GM12878 (cell line): ENCODE measurements at regions not wholly inside any gene's neighbourhood (a gene's known extent, or its start where the extent isn't known, plus 50 kb on each side); places are given as distances from the start of the nearest gene placed in this dataset.

Source experiments
- ATAC-seq: fragments of 200-7000 bp; cut with Tn5 transposase; 3 replicates; pipeline ENCODE4 v1.9.1; 2020; ENCODE audit warnings: mild to moderate bottlenecking, moderate library complexity
- BruUV-seq: library from RNA; stranded (reverse); fragments of 400-500 nt; replicated peaks from 2 replicates; lab custom pipeline; 2021; lab: Mats Ljungman, UMichigan
- CTCF ChIA-PET: fragments of 300-600 bp; sonication (Branson Sonifier 250); formaldehyde crosslinking; extraction: SDS; loops from one replicate; lab custom pipeline; 2021; ENCODE audit warnings: inconsistent platforms; lab: Yijun Ruan, JAX
- POLR2A ChIA-PET: fragments of 350-600 bp; formaldehyde crosslinking; extraction: SDS; loops from one replicate; lab custom pipeline; 2021; ENCODE audit warnings: inconsistent platforms; lab: Charles Lee
- RAD21 ChIA-PET: fragments of 300-600 bp; sonication (Branson Sonifier 250); formaldehyde crosslinking; loops from one replicate; lab custom pipeline; 2023; ENCODE audit warnings: antibody characterized with exemption; ENCODE audit not compliant: unreplicated experiment; lab: Charles Lee
- SMC1A ChIA-PET: fragments of 300-600 bp; sonication (Branson Sonifier 250); formaldehyde crosslinking; loops from one replicate; lab custom pipeline; 2023; ENCODE audit not compliant: unreplicated experiment, uncharacterized antibody; lab: Charles Lee
- DNase-seq: peaks from one replicate; pipeline ENCODE4 v3.0.0-alpha.2; 2011; ENCODE audit warnings: low read depth, low spot score
- FAIRE-seq: peaks from 3 replicates; lab custom pipeline; 2011; peaks lifted over from hg19 to GRCh38; lab: Jason Lieb, UNC
- H2AFZ ChIP-seq: 2 replicates; pipeline ENCODE4 v1.6.0; 2011; ENCODE audit warnings: low read depth, low read length, control low read depth; ENCODE audit not compliant: control insufficient read depth
- H3K27ac ChIP-seq: 2 replicates; pipeline ENCODE4 v1.5.1; 2011; ENCODE audit warnings: control low read depth; ENCODE audit not compliant: control insufficient read depth, insufficient read depth
- H3K27me3 ChIP-seq, 2 experiments: replicated peaks in 1 of 2; 2 replicates each; pipeline versions ENCODE4 v1.6.0 to v1.6.1; 2011; ENCODE audit warnings: low read length in 1 of 2; ENCODE audit not compliant: control insufficient read depth in 2 of 2, insufficient read depth in 2 of 2
- H3K36me3 ChIP-seq, 2 experiments: 2 replicates each; pipeline ENCODE4 v1.5.1; 2011; ENCODE audit warnings: low read length in 1 of 2; ENCODE audit not compliant: control insufficient read depth in 2 of 2, insufficient read depth in 2 of 2
- H3K4me1 ChIP-seq: 2 replicates; pipeline ENCODE4 v1.6.1; 2011; ENCODE audit warnings: mild to moderate bottlenecking, low read length, moderate library complexity, mixed read lengths; ENCODE audit not compliant: control insufficient read depth, insufficient read depth
- H3K4me2 ChIP-seq: 2 replicates; pipeline ENCODE4 v1.6.0; 2011; ENCODE audit warnings: control low read depth; ENCODE audit not compliant: control insufficient read depth, insufficient read depth
- H3K4me3 ChIP-seq: fragments of 200-600 bp; sonication (generic); 2 replicates; pipeline ENCODE4 v1.5.1; 2016
- H3K79me2 ChIP-seq: 2 replicates; pipeline ENCODE4 v1.6.0; 2011; ENCODE audit warnings: low read length; ENCODE audit not compliant: control insufficient read depth, insufficient read depth
- H3K9ac ChIP-seq: 2 replicates; pipeline ENCODE4 v1.8.0; 2011; ENCODE audit warnings: low read length, control low read depth, mixed read lengths; ENCODE audit not compliant: control insufficient read depth, insufficient read depth
- H3K9me3 ChIP-seq: replicated peaks from 3 replicates; pipeline ENCODE4 v1.5.1; 2011; ENCODE audit warnings: mild to moderate bottlenecking, low read length; ENCODE audit not compliant: control insufficient read depth, insufficient read depth
- H4K20me1 ChIP-seq: 2 replicates; pipeline ENCODE4 v1.6.0; 2011; ENCODE audit not compliant: control insufficient read depth, insufficient read depth
- CHD2 ChIP-seq: IDR thresholded peaks from 2 replicates; pipeline ENCODE4 v1.6.1; 2011; ENCODE audit warnings: low read depth, low read length, improper control_type of control experiment, borderline replicate concordance
- CREB1 ChIP-seq: IDR thresholded peaks from 2 replicates; pipeline ENCODE4 v1.6.1; 2012; ENCODE audit warnings: low read depth, mild to moderate bottlenecking, inconsistent platforms
- EED ChIP-seq: sonication (generic); IDR thresholded peaks from 2 replicates; pipeline ENCODE4 v1.6.1; 2016; ENCODE audit warnings: antibody characterized with exemption, low read depth
- RUNX3 ChIP-seq: IDR thresholded peaks from 2 replicates; pipeline ENCODE4 v1.6.1; 2012; ENCODE audit warnings: low read length, inconsistent platforms
- SKIL ChIP-seq: fragments of 450-650 bp; IDR thresholded peaks from 2 replicates; pipeline ENCODE4 v1.6.1; 2017; ENCODE audit warnings: mild to moderate bottlenecking, low read depth, inconsistent platforms; ENCODE audit not compliant: poor library complexity, severe bottlenecking
- USF1 ChIP-seq: IDR thresholded peaks from 2 replicates; pipeline ENCODE4 v1.6.1; 2011; ENCODE audit warnings: borderline replicate concordance, low read depth, mild to moderate bottlenecking, moderate library complexity, mixed read lengths, low read length; ENCODE audit not compliant: insufficient read depth; ENCODE audit errors: extremely low read length
- WGBS: methylation state at CpG from one replicate; pipeline ENCODE4 v1.1.6; 2016; ENCODE audit warnings: low lambda C conversion rate; ENCODE audit not compliant: insufficient replicate concordance, insufficient coverage; ENCODE audit errors: missing lambda C conversion rate; 5-methylcytosine and 5-hydroxymethylcytosine counted together
- in situ Hi-C: fragments of 300-500 bp; cut with MboI; formaldehyde crosslinking; loops from 9 replicates; pipeline ENCODE4 v1.14.3; 2018; ENCODE audit warnings: mixed read lengths
- intact Hi-C: fragments of 100-400 bp; cut with micrococcal nuclease; formaldehyde crosslinking; loops from one replicate; pipeline ENCODE4 v1.14.2; 2022; ENCODE audit not compliant: unreplicated experiment

GRCh38 chr5:28165096-28165495, 1126.7 kb upstream of the CDH9 start:
- Histone ChIP-seq H3K4me3 (no peak overlapping the region), H3K27ac (no peak overlapping the region), H3K4me1 (no peaks in the 10 kb centered on the region), H3K9ac (no peak overlapping the region), H3K27me3 (no peaks in the 10 kb centered on the region), H3K9me3 (no peaks in the 10 kb centered on the region), H4K20me1 (no peaks in the 10 kb centered on the region), H3K4me2 (no peak overlapping the region), H2AFZ (no peak overlapping the region), H3K36me3 (no peaks in the 10 kb centered on the region), H3K79me2 (no peaks in the 10 kb centered on the region)
- intact Hi-C loops, result no loop called here
- CTCF ChIA-PET, result interaction anchor here (1.3 kb wide), 1 partner anchor 22 kb away, joined by 3 read pairs; no protein-coding TSS in a partner anchor
- SMC1A ChIA-PET, result interaction anchor here (1.0 kb wide), 1 partner anchor 25 kb away, joined by 3 read pairs; no protein-coding TSS in a partner anchor
- DNase-seq (no peak), FAIRE-seq (no peak), ATAC-seq (no peak)
- POLR2A ChIA-PET, result no interaction called here
- in situ Hi-C loops, result no loop called here
- RAD21 ChIA-PET, result no interaction called here
- 48% methylated on average over 4 of the region's 5 CpGs for WGBS
- no peak for TF ChIP-seq SKIL
- no peak for TF ChIP-seq CREB1
- no peak for TF ChIP-seq CHD2
- TF ChIP-seq USF1, result no peak
- TF ChIP-seq EED, result no peak
- no peak for TF ChIP-seq RUNX3
- BruUV-seq, result no TSS peak
